Spleen (tissue), 11 donors: ENCODE measurements at regions not wholly inside any gene's neighbourhood (a gene's known extent, or its start where the extent isn't known, plus 50 kb on each side); places are given as distances from the start of the nearest gene placed in this dataset.

Experiments
- DNase-seq: peaks from one replicate; pipeline ENCODE4 v3.0.0-alpha.2; 2020
- H3K27ac ChIP-seq, 8 donors: fragments of 200-600 bp; sonication (generic) in 7 of 8; 1 replicate in 4 of 8; 2 replicates in 4 of 8; pipeline versions ENCODE4 v1.5.0 to v1.8.0; 2016 to 2021; ENCODE audit warnings: inconsistent platforms in 4 of 8, mild to moderate bottlenecking in 4 of 8, moderate library complexity in 1 of 8
- H3K27me3 ChIP-seq, 7 donors: fragments of 200-600 bp; sonication (generic) in 6 of 7; replicated peaks in 1 of 7; 1 replicate in 4 of 7; 2 replicates in 3 of 7; pipeline versions ENCODE4 v1.5.0 to v1.8.0; 2016 to 2021; ENCODE audit warnings: inconsistent platforms in 3 of 7, mild to moderate bottlenecking in 1 of 7
- H3K36me3 ChIP-seq, 6 donors: fragments of 200-600 bp; sonication (generic) in 5 of 6; 1 replicate in 4 of 6; 2 replicates in 2 of 6; pipeline versions ENCODE4 v1.5.0 to v1.8.0; 2016 to 2021; ENCODE audit warnings: inconsistent platforms in 2 of 6
- H3K4me1 ChIP-seq, 6 donors: fragments of 200-600 bp; sonication (generic) in 5 of 6; 1 replicate in 3 of 6; 2 replicates in 3 of 6; pipeline versions ENCODE4 v1.5.0 to v1.8.0; 2016 to 2021; ENCODE audit warnings: inconsistent platforms in 3 of 6
- H3K4me3 ChIP-seq, 8 donors: fragments of 200-600 bp; sonication (generic) in 7 of 8; 1 replicate in 4 of 8; 2 replicates in 4 of 8; pipeline versions ENCODE4 v1.5.0 to v1.8.0; 2016 to 2021; ENCODE audit warnings: inconsistent platforms in 4 of 8, mild to moderate bottlenecking in 4 of 8, moderate library complexity in 2 of 8
- H3K9me3 ChIP-seq, 8 donors: fragments of 200-600 bp; sonication (generic) in 7 of 8; 1 replicate in 4 of 8; 2 replicates in 4 of 8; pipeline versions ENCODE4 v1.5.0 to v1.8.0; 2016 to 2021; ENCODE audit warnings: inconsistent platforms in 4 of 8
- CTCF ChIP-seq, 11 experiments: fragments of 200-600 bp in 7 of 11; fragments of 450-650 bp in 4 of 11; sonication (generic) in 4 of 11; IDR thresholded peaks in 8 of 11; conservative IDR thresholded peaks in 3 of 11; 1 replicate in 7 of 11; 2 replicates in 4 of 11; pipeline versions ENCODE4 v1.4.0 to v1.8.0; 2016 to 2021; ENCODE audit warnings: antibody characterized with exemption in 11 of 11, inconsistent platforms in 4 of 11, mild to moderate bottlenecking in 1 of 11
- POLR2A ChIP-seq, 3 donors: fragments of 450-650 bp; IDR thresholded peaks; one replicate each; pipeline ENCODE4 v1.5.1; 2017; ENCODE audit warnings: antibody characterized with exemption in 3 of 3, mild to moderate bottlenecking in 1 of 3
- POLR2AphosphoS5 ChIP-seq, 3 donors: sonication (generic); formaldehyde crosslinking; IDR thresholded peaks; one replicate each; pipeline ENCODE4 v1.5.1; 2017; ENCODE audit warnings: antibody characterized with exemption in 3 of 3
- WGBS, 5 donors: extraction: QIAGEN DNeasy Blood & Tissue Kit in 3 of 5; methylation state at CpG; one replicate each; pipeline versions ENCODE4 v1.1.5 to v1.1.7; 2013 to 2018; 5-methylcytosine and 5-hydroxymethylcytosine counted together
- intact Hi-C: fragments of 100-400 bp; cut with DNase I; formaldehyde crosslinking; loops from one replicate; pipeline ENCODE4 v1.15.0; 2023; ENCODE audit warnings: low total_unique reads
- donor health status: healthy with polysubstance abuse.
- donor health status: DM: no; HTN: no; CAD: no; lungs with moderate emphysema.
- donor health status: DM: no; HTN: no; CAD: no.
- donor health status: Bipolar disorder and iron deficiency.
- donor health status: healthy.
- donor health status: DM: no; HTN: no; CAD: no.
- donor health status: DM: yes; HTN: yes; CAD: no.

GRCh38 chr14:99062772-99063418 lies 209.1 kb downstream of the BCL11B start:
- DNase-seq = no peak
- Histone ChIP-seq H3K4me3 (no peak overlapping the region), H3K36me3 (no peaks in the 10 kb centered on the region), H3K27ac (no peak overlapping the region), H3K9me3 (peaks cover 0 to 16% (median 0%) of the 10 kb centered on the region in 8 donors), H3K4me1 (no peaks in the 10 kb centered on the region), H3K27me3 (no peaks in the 10 kb centered on the region)
- WGBS, 5 donors = 86 to 91% (median 88%) methylated on average over 18 of the region's 18 CpGs
- TF ChIP-seq POLR2A (IDR thresholded peaks at IDR 0.05) = no peak
- TF ChIP-seq CTCF (IDR thresholded peaks at IDR 0.05 in 8 of 11, conservative IDR thresholded peaks at IDR 0.05 in 3 of 11) = no peak
- no peak for TF ChIP-seq POLR2AphosphoS5 (IDR thresholded peaks at IDR 0.05)
- intact Hi-C loops = no loop called here

- H3K4me3 ChIP-seq = no peak overlapping the region
- no peak for DNase-seq
- no peaks in the 10 kb centered on the region for H3K4me1 ChIP-seq
- TF ChIP-seq CTCF (IDR thresholded peaks at IDR 0.05 in 8 of 11, conservative IDR thresholded peaks at IDR 0.05 in 3 of 11) = no peak
- TF ChIP-seq POLR2AphosphoS5 (IDR thresholded peaks at IDR 0.05) = no peak
- TF ChIP-seq POLR2A (IDR thresholded peaks at IDR 0.05) = no peak
- 71 to 77% (median 76%) methylated on average over 9 to 10 of the region's 10 CpGs for WGBS, 5 donors
- intact Hi-C loops = no loop called here
- no peaks in the 10 kb centered on the region for H3K36me3 ChIP-seq
- no peak overlapping the region for H3K27ac ChIP-seq
- H3K9me3 ChIP-seq = peaks cover 0 to 18% (median 0%) of the 10 kb centered on the region in 8 donors
- H3K27me3 ChIP-seq = no peaks in the 10 kb centered on the region
These were observed 208.3 kb downstream of the BCL11B start for GRCh38 chr14:99063620-99064225.

- WGBS, 5 donors = 81 to 87% (median 82%) methylated on average over 9 of the region's 9 CpGs
- Histone ChIP-seq H3K4me3 (no peak overlapping the region), H3K27ac (no peak overlapping the region), H3K9me3 (peaks cover 0 to 19% (median 0%) of the 10 kb centered on the region in 8 donors), H3K36me3 (no peaks in the 10 kb centered on the region), H3K27me3 (no peaks in the 10 kb centered on the region), H3K4me1 (no peaks in the 10 kb centered on the region)
- intact Hi-C loops = no loop called here
- no peak for TF ChIP-seq CTCF (IDR thresholded peaks at IDR 0.05 in 8 of 11, conservative IDR thresholded peaks at IDR 0.05 in 3 of 11)
- TF ChIP-seq POLR2AphosphoS5 (IDR thresholded peaks at IDR 0.05) = no peak
- TF ChIP-seq POLR2A (IDR thresholded peaks at IDR 0.05) = no peak
- no peak for DNase-seq
These were observed 207.6 kb downstream of the BCL11B start for GRCh38 chr14:99064262-99064954.

- Histone ChIP-seq H3K9me3 (peaks cover 0 to 27% (median 0%) of the 10 kb centered on the region in 8 donors), H3K36me3 (no peaks in the 10 kb centered on the region), H3K4me3 (no peak overlapping the region), H3K4me1 (no peaks in the 10 kb centered on the region), H3K27me3 (no peaks in the 10 kb centered on the region), H3K27ac (no peak overlapping the region)
- 71 to 77% (median 74%) methylated on average over 3 of the region's 3 CpGs for WGBS, 5 donors
- TF ChIP-seq CTCF (IDR thresholded peaks at IDR 0.05 in 8 of 11, conservative IDR thresholded peaks at IDR 0.05 in 3 of 11) (no peak), POLR2A (IDR thresholded peaks at IDR 0.05) (no peak), POLR2AphosphoS5 (IDR thresholded peaks at IDR 0.05) (no peak)
- no peak for DNase-seq
- intact Hi-C loops = no loop called here
These were observed 206.4 kb downstream of the BCL11B start for GRCh38 chr14:99065551-99065950.
